Esophagus muscularis mucosa (tissue), 4 donors: ENCODE measurements at regions not wholly inside any gene's neighbourhood (a gene's known extent, or its start where the extent isn't known, plus 50 kb on each side); places are given as distances from the start of the nearest gene placed in this dataset.

Experiments used
- EP300 ChIP-seq: sonication (generic); formaldehyde crosslinking; IDR thresholded peaks from one replicate; pipeline ENCODE4 v1.6.1; 2017; ENCODE audit warnings: antibody characterized with exemption
- POLR2A ChIP-seq: fragments of 450-650 bp; IDR thresholded peaks from one replicate; pipeline ENCODE4 v1.6.1; 2017; ENCODE audit warnings: antibody characterized with exemption, moderate library complexity, mild to moderate bottlenecking, low read depth
- POLR2AphosphoS5 ChIP-seq, 2 donors: sonication (generic); formaldehyde crosslinking; IDR thresholded peaks; one replicate each; pipeline ENCODE4 v1.6.1; 2017; ENCODE audit warnings: antibody characterized with exemption in 2 of 2
- TF ChIP-seq, protein P1 (sequence below), 3 experiments: fragments of 200-600 bp in 2 of 3; fragments of 450-650 bp in 1 of 3; sonication (generic) in 2 of 3; IDR thresholded peaks; one replicate each; pipeline ENCODE4 v1.5.1; 2017 to 2019; ENCODE audit warnings: antibody characterized with exemption in 3 of 3, mild to moderate bottlenecking in 2 of 3, moderate library complexity in 1 of 3

DNA sequence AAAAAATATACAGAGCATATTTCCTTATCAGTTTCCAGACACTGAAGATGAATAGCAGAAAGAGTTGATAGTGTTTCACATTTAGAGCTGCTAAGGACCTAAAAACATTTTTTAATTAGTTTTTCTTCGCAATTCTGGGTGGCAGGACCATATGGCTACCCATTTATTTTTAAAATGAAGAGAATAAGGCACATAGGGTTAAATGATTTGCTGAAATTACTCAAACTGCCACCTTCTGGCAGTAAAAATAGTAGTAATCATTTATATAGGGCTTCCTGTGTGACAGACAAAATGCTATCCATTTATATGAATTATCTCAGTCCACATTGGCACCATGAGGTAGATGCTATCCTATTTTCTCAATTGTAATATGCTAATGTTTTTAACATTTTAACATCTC is 108.6 kb upstream of the CCDC196 start:
- TF ChIP-seq EP300 (no peak), POLR2AphosphoS5 (IDR thresholded peaks at IDR 0.05) (no peak), POLR2A (no peak)
- TF ChIP-seq, protein P1, sequence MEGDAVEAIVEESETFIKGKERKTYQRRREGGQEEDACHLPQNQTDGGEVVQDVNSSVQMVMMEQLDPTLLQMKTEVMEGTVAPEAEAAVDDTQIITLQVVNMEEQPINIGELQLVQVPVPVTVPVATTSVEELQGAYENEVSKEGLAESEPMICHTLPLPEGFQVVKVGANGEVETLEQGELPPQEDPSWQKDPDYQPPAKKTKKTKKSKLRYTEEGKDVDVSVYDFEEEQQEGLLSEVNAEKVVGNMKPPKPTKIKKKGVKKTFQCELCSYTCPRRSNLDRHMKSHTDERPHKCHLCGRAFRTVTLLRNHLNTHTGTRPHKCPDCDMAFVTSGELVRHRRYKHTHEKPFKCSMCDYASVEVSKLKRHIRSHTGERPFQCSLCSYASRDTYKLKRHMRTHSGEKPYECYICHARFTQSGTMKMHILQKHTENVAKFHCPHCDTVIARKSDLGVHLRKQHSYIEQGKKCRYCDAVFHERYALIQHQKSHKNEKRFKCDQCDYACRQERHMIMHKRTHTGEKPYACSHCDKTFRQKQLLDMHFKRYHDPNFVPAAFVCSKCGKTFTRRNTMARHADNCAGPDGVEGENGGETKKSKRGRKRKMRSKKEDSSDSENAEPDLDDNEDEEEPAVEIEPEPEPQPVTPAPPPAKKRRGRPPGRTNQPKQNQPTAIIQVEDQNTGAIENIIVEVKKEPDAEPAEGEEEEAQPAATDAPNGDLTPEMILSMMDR (IDR thresholded peaks at IDR 0.05) = no peak
